Neutrophil (primary cell): ENCODE measurements at regions not wholly inside any gene's neighbourhood (a gene's known extent, or its start where the extent isn't known, plus 50 kb on each side); places are given as distances from the start of the nearest gene placed in this dataset.

Experiments
- H3K27ac ChIP-seq: fragments of 200-600 bp; sonication (generic); 2 replicates; pipeline ENCODE4 v1.5.1; 2016; ENCODE audit warnings: mild to moderate bottlenecking, moderate library complexity
- H3K27me3 ChIP-seq: fragments of 200-600 bp; sonication (generic); 2 replicates; pipeline ENCODE4 v1.6.0; 2016; ENCODE audit warnings: mild to moderate bottlenecking
- H3K36me3 ChIP-seq: fragments of 200-600 bp; sonication (generic); 2 replicates; pipeline ENCODE4 v1.5.1; 2017
- H3K4me1 ChIP-seq, 2 experiments: fragments of 200-600 bp in 1 of 2; sonication (generic) in 1 of 2; 1 replicate in 1 of 2; 2 replicates in 1 of 2; pipeline versions ENCODE4 v1.5.1 to v1.6.1; 2013 to 2016; ENCODE audit warnings: low read depth in 1 of 2, low read length in 1 of 2, mild to moderate bottlenecking in 1 of 2, moderate library complexity in 1 of 2; ENCODE audit not compliant: control insufficient read depth in 1 of 2, insufficient read depth in 1 of 2
- H3K4me3 ChIP-seq, 2 experiments: fragments of 200-600 bp in 1 of 2; sonication (generic) in 1 of 2; 1 replicate in 1 of 2; 2 replicates in 1 of 2; pipeline ENCODE4 v1.5.1; 2013 to 2016; ENCODE audit warnings: low read depth in 1 of 2, low read length in 1 of 2, mild to moderate bottlenecking in 1 of 2, moderate library complexity in 1 of 2
- H3K9me3 ChIP-seq: fragments of 200-600 bp; sonication (generic); 2 replicates; pipeline ENCODE4 v1.5.1; 2016
- TF ChIP-seq, protein P1 (sequence below): fragments of 200-600 bp; sonication (generic); IDR thresholded peaks from 2 replicates; pipeline ENCODE4 v1.5.1; 2016; ENCODE audit warnings: antibody characterized with exemption

DNA sequence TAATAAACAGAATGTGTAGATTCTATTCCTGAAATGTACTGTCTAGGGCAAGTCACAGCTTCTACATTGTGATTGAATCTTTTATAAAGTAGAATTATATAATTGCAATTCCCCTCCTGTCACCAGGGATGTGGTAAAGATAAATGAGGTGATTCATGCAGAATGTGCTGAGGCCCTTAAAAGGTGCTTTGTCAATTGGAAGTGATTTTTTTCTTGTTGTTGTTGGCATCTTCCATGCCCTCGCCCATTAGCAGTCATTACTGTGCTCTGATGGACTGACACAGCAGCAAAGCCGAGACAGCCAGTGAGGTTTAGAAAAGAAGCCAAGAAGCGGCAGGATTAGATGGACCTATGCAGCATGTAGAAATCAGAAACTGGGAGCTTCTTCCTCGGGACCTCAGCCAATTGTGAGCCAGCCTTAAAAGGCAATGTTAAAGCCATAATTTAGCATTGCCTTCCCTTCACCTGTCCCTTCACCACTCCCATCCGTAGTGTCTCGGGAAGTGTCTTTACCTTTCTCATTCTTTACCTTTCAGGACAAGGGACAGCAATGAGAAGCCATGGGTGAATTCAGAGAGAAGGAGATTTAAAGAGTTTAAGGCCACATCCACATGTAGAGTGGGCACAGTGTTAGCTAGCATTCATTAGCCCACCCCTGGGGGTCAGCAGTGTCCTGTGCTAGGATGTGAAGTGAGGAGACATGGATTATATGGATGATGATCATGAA lies 257.8 kb downstream of the PLK2 start:
- no peaks in the 10 kb centered on the region for H3K36me3 ChIP-seq
- H3K4me1 ChIP-seq = no peaks in the 10 kb centered on the region
- TF ChIP-seq, protein P1, sequence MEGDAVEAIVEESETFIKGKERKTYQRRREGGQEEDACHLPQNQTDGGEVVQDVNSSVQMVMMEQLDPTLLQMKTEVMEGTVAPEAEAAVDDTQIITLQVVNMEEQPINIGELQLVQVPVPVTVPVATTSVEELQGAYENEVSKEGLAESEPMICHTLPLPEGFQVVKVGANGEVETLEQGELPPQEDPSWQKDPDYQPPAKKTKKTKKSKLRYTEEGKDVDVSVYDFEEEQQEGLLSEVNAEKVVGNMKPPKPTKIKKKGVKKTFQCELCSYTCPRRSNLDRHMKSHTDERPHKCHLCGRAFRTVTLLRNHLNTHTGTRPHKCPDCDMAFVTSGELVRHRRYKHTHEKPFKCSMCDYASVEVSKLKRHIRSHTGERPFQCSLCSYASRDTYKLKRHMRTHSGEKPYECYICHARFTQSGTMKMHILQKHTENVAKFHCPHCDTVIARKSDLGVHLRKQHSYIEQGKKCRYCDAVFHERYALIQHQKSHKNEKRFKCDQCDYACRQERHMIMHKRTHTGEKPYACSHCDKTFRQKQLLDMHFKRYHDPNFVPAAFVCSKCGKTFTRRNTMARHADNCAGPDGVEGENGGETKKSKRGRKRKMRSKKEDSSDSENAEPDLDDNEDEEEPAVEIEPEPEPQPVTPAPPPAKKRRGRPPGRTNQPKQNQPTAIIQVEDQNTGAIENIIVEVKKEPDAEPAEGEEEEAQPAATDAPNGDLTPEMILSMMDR = no peak
- no peak overlapping the region for H3K4me3 ChIP-seq
- H3K27me3 ChIP-seq = no peaks in the 10 kb centered on the region
- H3K27ac ChIP-seq = no peak overlapping the region
- no peaks in the 10 kb centered on the region for H3K9me3 ChIP-seq

DNA sequence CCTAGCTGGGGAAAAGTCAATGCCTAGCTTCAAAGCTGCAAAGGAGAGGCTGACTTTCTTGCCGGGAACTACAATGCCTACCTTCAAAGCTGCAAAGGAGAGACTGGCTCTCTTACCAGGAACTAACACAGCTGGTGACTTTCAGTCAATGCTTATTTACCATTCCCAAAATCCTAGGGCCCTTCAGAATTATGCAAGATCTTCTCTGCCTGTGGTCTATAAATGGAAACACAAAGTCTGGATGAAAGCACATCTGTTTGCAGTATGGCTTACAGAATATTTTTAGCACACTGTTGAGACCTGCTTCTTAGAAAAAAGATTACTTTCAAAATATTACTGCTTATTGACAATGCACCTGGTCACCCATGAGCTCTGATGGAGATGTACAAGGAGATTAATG lies 259.4 kb downstream of the PLK2 start:
- H3K4me3 ChIP-seq = no peak overlapping the region
- no peaks in the 10 kb centered on the region for H3K9me3 ChIP-seq
- no peaks in the 10 kb centered on the region for H3K36me3 ChIP-seq
- no peak overlapping the region for H3K27ac ChIP-seq
- no peaks in the 10 kb centered on the region for H3K4me1 ChIP-seq
- no peaks in the 10 kb centered on the region for H3K27me3 ChIP-seq
- TF ChIP-seq, protein P1 = no peak

- Histone ChIP-seq H3K4me1 (no peaks in the 10 kb centered on the region), H3K36me3 (no peaks in the 10 kb centered on the region), H3K4me3 (no peak overlapping the region), H3K27ac (no peak overlapping the region), H3K27me3 (no peaks in the 10 kb centered on the region), H3K9me3 (no peaks in the 10 kb centered on the region)
- TF ChIP-seq, protein P1 = no peak
Observed at GRCh38 chr5:58199087-58199486, 260.8 kb downstream of the PLK2 start.

DNA sequence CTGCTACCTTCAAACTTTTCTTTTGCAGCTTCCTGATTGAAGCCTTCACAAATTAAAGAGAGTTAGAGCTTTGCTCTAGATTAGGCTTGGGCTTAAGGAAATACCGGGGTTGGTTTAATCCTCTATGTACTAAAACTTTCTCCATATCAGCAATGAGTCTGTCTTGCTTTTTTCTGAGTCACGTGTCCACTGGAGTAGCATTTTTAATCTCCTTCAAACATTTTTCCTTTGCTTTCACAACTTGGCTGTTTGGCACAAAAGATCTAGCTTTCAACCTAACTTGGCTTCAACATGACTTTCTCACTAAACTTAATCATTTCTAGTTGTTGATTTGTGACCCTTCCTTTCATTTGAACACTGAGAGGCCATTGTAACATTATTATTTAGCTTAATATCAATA lies 261.6 kb downstream of the PLK2 start:
- TF ChIP-seq, protein P1 = no peak
- Histone ChIP-seq H3K4me3 (no peak overlapping the region), H3K36me3 (no peaks in the 10 kb centered on the region), H3K27me3 (no peaks in the 10 kb centered on the region), H3K27ac (no peak overlapping the region), H3K9me3 (no peaks in the 10 kb centered on the region), H3K4me1 (no peaks in the 10 kb centered on the region)

- H3K4me3 ChIP-seq = no peak overlapping the region
- no peaks in the 10 kb centered on the region for H3K27me3 ChIP-seq
- no peaks in the 10 kb centered on the region for H3K4me1 ChIP-seq
- no peaks in the 10 kb centered on the region for H3K9me3 ChIP-seq
- no peaks in the 10 kb centered on the region for H3K36me3 ChIP-seq
- H3K27ac ChIP-seq = no peak overlapping the region
- TF ChIP-seq, protein P1 = no peak
Observed at GRCh38 chr5:58197875-58198274, 262.0 kb downstream of the PLK2 start.
